ENCODE measurements at regions not wholly inside any gene's neighbourhood (a gene's known extent, or its start where the extent isn't known, plus 50 kb on each side); places are given as distances from the start of the nearest gene placed in this dataset.

- TF ChIP-seq CTCF (IDR thresholded peaks at IDR 0.05) (no peak), POLR2A (IDR thresholded peaks at IDR 0.05) (no peak)
These were observed 130.1 kb downstream of the P2RY1 start for GRCh38 chr3:152964911-152965609.
